ENCODE measurements at regions not wholly inside any gene's neighbourhood (a gene's known extent, or its start where the extent isn't known, plus 50 kb on each side); places are given as distances from the start of the nearest gene placed in this dataset.
"Not testable (repeated sequence)": the region's sequence is repeated elsewhere in the genome, so short reads cannot be mapped to it uniquely, and the experiment has no call there.

GRCh38 chr2:239730897-239731296 lies 294.2 kb downstream of the NDUFA10 start:
- TF ChIP-seq REST (IDR thresholded peaks at IDR 0.05) (no peak), EGR1 (IDR thresholded peaks at IDR 0.05; ENCODE audit: low read depth in 2 of 2) (no peak), YY1 (IDR thresholded peaks at IDR 0.05) (no peak), HNF4A (conservative IDR thresholded peaks at IDR 0.05) (no peak), GABPA (IDR thresholded peaks at IDR 0.05 in 1 of 2, conservative IDR thresholded peaks at IDR 0.05 in 1 of 2) (no peak), NR2F2 (IDR thresholded peaks at IDR 0.05) (no peak), RAD21 (IDR thresholded peaks at IDR 0.05) (no peak), ZBTB33 (IDR thresholded peaks at IDR 0.05) (no peak), CTCF (IDR thresholded peaks at IDR 0.05; ENCODE audit: low read depth, low read length, missing input control) (no peak), RXRA (IDR thresholded peaks at IDR 0.05) (no peak), FOXA1 (IDR thresholded peaks at IDR 0.05) (no peak), FOXA2 (IDR thresholded peaks at IDR 0.05) (no peak), TAF1 (conservative IDR thresholded peaks at IDR 0.05) (no peak)
- no peak for DNase-seq (ENCODE audit: low spot score)
- Histone ChIP-seq H3K4me3 (ENCODE audit: low read depth in 1 of 3, low read length in 3 of 3) (no peak overlapping the region), H3K36me3 (ENCODE audit: control insufficient read depth in 4 of 4, insufficient read depth in 3 of 4, low read depth in 1 of 4, low read length in 3 of 4) (no peaks in the 10 kb centered on the region), H3K27ac (ENCODE audit: low read depth in 1 of 2, low read length in 2 of 2) (no peak overlapping the region), H3K4me1 (ENCODE audit: control insufficient read depth in 4 of 4, insufficient read depth in 4 of 4, low read length in 3 of 4) (no peaks in the 10 kb centered on the region), H3K9ac (ENCODE audit: low read depth in 1 of 2, low read length in 2 of 2) (no peak overlapping the region), H3K27me3 (ENCODE audit: control insufficient read depth in 4 of 4, insufficient read depth in 4 of 4, low read length in 3 of 4) (no peaks in the 10 kb centered on the region), H3K9me3 (ENCODE audit: control insufficient read depth in 4 of 4, low read length in 3 of 4) (no peaks in the 10 kb centered on the region)
- 77% methylated on average over 8 of the region's 8 CpGs for WGBS

- not testable (repeated sequence) for H3K27me3 ChIP-seq (ENCODE audit: control insufficient read depth in 4 of 4, insufficient read depth in 4 of 4, low read length in 3 of 4); H3K9me3 ChIP-seq (ENCODE audit: control insufficient read depth in 4 of 4, low read length in 3 of 4); H3K9ac ChIP-seq (ENCODE audit: low read depth in 1 of 2, low read length in 2 of 2); H3K27ac ChIP-seq (ENCODE audit: low read depth in 1 of 2, low read length in 2 of 2); H3K4me3 ChIP-seq (ENCODE audit: low read depth in 1 of 3, low read length in 3 of 3); H3K4me1 ChIP-seq (ENCODE audit: control insufficient read depth in 4 of 4, insufficient read depth in 4 of 4, low read length in 3 of 4); DNase-seq (ENCODE audit: low spot score); H3K36me3 ChIP-seq (ENCODE audit: control insufficient read depth in 4 of 4, insufficient read depth in 3 of 4, low read depth in 1 of 4, low read length in 3 of 4)
- 61% methylated on average over 8 of the region's 8 CpGs for WGBS
Observed at GRCh38 chr2:239730567-239730882, 294.6 kb downstream of the NDUFA10 start.

Measured in liver (tissue), 8 donors.